OCI-LY7 (cell line): ENCODE measurements at regions not wholly inside any gene's neighbourhood (a gene's known extent, or its start where the extent isn't known, plus 50 kb on each side); places are given as distances from the start of the nearest gene placed in this dataset.

Source experiments
- BruUV-seq: library from RNA; stranded (reverse); fragments of 400-500 nt; replicated peaks from 2 replicates; lab custom pipeline; 2021; lab: Mats Ljungman, UMichigan
- CTCF ChIA-PET: fragments of 300-600 bp; sonication (Branson Sonifier 250); formaldehyde crosslinking; loops from one replicate; lab custom pipeline; 2022; ENCODE audit warnings: antibody characterized with exemption; ENCODE audit not compliant: unreplicated experiment; lab: Charles Lee
- POLR2A ChIA-PET: fragments of 300-600 bp; sonication (Branson Sonifier 250); formaldehyde crosslinking; loops from one replicate; lab custom pipeline; 2022; ENCODE audit warnings: antibody characterized with exemption; lab: Charles Lee
- DNase-seq: peaks from one replicate; pipeline ENCODE4 v3.0.0-alpha.2; 2015; ENCODE audit warnings: low spot score
- H2AFZ ChIP-seq: fragments of 200-600 bp; sonication (generic), shearing (Covaris generic); 2 replicates; pipeline ENCODE4 v1.6.1; 2014; ENCODE audit warnings: mild to moderate bottlenecking, antibody characterized with exemption, low read length, moderate library complexity
- H3K27ac ChIP-seq: fragments of 200-600 bp; sonication (generic); 2 replicates; pipeline ENCODE4 v1.5.1; 2014; ENCODE audit warnings: mixed run types, low read depth, mild to moderate bottlenecking, moderate library complexity, low read length, inconsistent platforms; ENCODE audit not compliant: poor library complexity, severe bottlenecking
- H3K36me3 ChIP-seq: fragments of 200-600 bp; sonication (generic); 2 replicates; pipeline ENCODE4 v1.6.1; 2014; ENCODE audit warnings: mild to moderate bottlenecking, antibody characterized with exemption, low read length, moderate library complexity, mixed read lengths; ENCODE audit not compliant: insufficient read depth
- H3K4me1 ChIP-seq: fragments of 200-600 bp; sonication (generic); 2 replicates; pipeline ENCODE4 v1.5.1; 2014; ENCODE audit warnings: mild to moderate bottlenecking, low read length; ENCODE audit not compliant: insufficient read depth, poor library complexity, severe bottlenecking
- H3K4me2 ChIP-seq: fragments of 200-600 bp; sonication (generic); 2 replicates; pipeline ENCODE4 v1.6.1; 2014; ENCODE audit warnings: mild to moderate bottlenecking, low read length
- H3K4me3 ChIP-seq: fragments of 200-600 bp; sonication (generic); 2 replicates; pipeline ENCODE4 v1.5.1; 2014; ENCODE audit warnings: mild to moderate bottlenecking, low read depth, low read length; ENCODE audit not compliant: poor library complexity, severe bottlenecking
- H3K79me2 ChIP-seq: fragments of 200-600 bp; sonication (generic); 2 replicates; pipeline ENCODE4 v1.6.1; 2016; ENCODE audit warnings: low read depth, mild to moderate bottlenecking, low read length, moderate library complexity, mixed read lengths; ENCODE audit not compliant: insufficient read depth
- H3K9me2 ChIP-seq: fragments of 200-600 bp; sonication (generic); 2 replicates; pipeline ENCODE4 v1.6.1; 2016; ENCODE audit warnings: mild to moderate bottlenecking, low read length, mixed read lengths; ENCODE audit not compliant: insufficient read depth
- H3K9me3 ChIP-seq: fragments of 200-600 bp; sonication (generic); 2 replicates; pipeline ENCODE4 v1.6.1; 2014; ENCODE audit warnings: mild to moderate bottlenecking, mixed run types, low read length, mixed read lengths
- H4K20me1 ChIP-seq: fragments of 200-600 bp; sonication (generic); 2 replicates; pipeline ENCODE4 v1.6.1; 2014; ENCODE audit warnings: mild to moderate bottlenecking, antibody characterized with exemption, low read length, moderate library complexity, mixed read lengths; ENCODE audit not compliant: insufficient read depth
- CTCF ChIP-seq: fragments of 200-600 bp; sonication (generic); conservative IDR thresholded peaks from 2 replicates; pipeline ENCODE4 v1.5.1; 2014; ENCODE audit warnings: mild to moderate bottlenecking, antibody characterized with exemption, low read length, moderate library complexity, mixed read lengths
- EZH2phosphoT487 ChIP-seq: fragments of 200-600 bp; sonication (generic); IDR thresholded peaks from 2 replicates; pipeline ENCODE4 v1.6.1; 2018; ENCODE audit warnings: low read depth, borderline replicate concordance, mild to moderate bottlenecking, mixed run types, antibody characterized with exemption, low read length, moderate library complexity, mixed read lengths
- intact Hi-C: fragments of 100-400 bp; cut with micrococcal nuclease; formaldehyde crosslinking; loops from one replicate; pipeline ENCODE4 v1.10.0; 2022; ENCODE audit not compliant: unreplicated experiment

DNA sequence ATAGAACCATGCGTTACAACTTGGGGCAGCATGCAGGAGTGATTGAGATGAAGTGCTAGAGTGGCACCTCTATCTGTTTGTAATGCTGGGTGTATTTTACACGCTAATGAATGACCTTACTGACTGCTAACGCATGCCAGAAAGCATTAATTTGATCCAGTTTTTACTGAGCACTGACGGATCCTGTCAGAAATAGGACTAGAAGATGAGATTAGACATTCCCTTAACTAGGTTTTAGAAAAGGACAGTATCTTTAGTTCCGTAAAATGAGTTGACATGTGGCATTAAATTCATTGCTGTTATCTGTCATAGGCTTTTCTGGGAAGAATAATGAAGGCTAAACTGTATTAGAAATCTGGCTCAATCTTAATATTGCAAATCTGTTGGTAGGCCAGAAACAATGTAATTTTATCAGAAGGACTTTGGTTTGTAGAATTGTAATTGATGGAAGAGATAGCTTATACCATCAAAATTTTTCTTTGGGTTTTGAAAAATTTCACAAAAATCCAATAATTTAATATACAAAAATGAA, 140.4 kb upstream of the WDFY3 start:
- Histone ChIP-seq H3K36me3 (no peaks in the 10 kb centered on the region), H3K9me3 (no peaks in the 10 kb centered on the region), H3K9me2 (no peaks in the 10 kb centered on the region), H4K20me1 (no peaks in the 10 kb centered on the region), H2AFZ (no peak overlapping the region), H3K27ac (no peak overlapping the region), H3K4me3 (no peak overlapping the region), H3K4me2 (no peak overlapping the region), H3K4me1 (no peaks in the 10 kb centered on the region), H3K79me2 (no peaks in the 10 kb centered on the region)
- no peak for TF ChIP-seq CTCF
- no peak for TF ChIP-seq EZH2phosphoT487
- no peak for DNase-seq
- BruUV-seq: no TSS peak
- POLR2A ChIA-PET: interaction anchor here (0.6 to 1.5 kb wide), 5 partner anchors 12 to 209 kb away, joined by 3 to 6 read pairs (median 5); no protein-coding TSS in a partner anchor
- CTCF ChIA-PET: no interaction called here
- intact Hi-C loops: no loop called here

GRCh38 chr4:85107553-85107952, 141.1 kb upstream of the WDFY3 start:
- H3K27ac ChIP-seq: no peak overlapping the region
- H2AFZ ChIP-seq: no peak overlapping the region
- no peaks in the 10 kb centered on the region for H3K9me2 ChIP-seq
- no peaks in the 10 kb centered on the region for H3K36me3 ChIP-seq
- intact Hi-C loops: no loop called here
- no peaks in the 10 kb centered on the region for H3K79me2 ChIP-seq
- H3K4me2 ChIP-seq: no peak overlapping the region
- no TSS peak for BruUV-seq
- POLR2A ChIA-PET: interaction anchor here (0.5 to 1.5 kb wide), 8 partner anchors 13 to 497 kb away, joined by 3 to 6 read pairs (median 3); no protein-coding TSS in a partner anchor
- H3K9me3 ChIP-seq: no peaks in the 10 kb centered on the region
- CTCF ChIA-PET: no interaction called here
- H3K4me3 ChIP-seq: no peak overlapping the region
- TF ChIP-seq CTCF (no peak), EZH2phosphoT487 (no peak)
- no peaks in the 10 kb centered on the region for H4K20me1 ChIP-seq
- no peak for DNase-seq
- no peaks in the 10 kb centered on the region for H3K4me1 ChIP-seq

- BruUV-seq: no TSS peak
- CTCF ChIA-PET: no interaction called here
Observed at GRCh38 chr4:85113706-85114105, 147.2 kb upstream of the WDFY3 start.

More at GRCh38 chr4:85113706-85114105, 147.2 kb upstream of the WDFY3 start:
- DNase-seq: no peak
- Histone ChIP-seq H3K9me2 (no peaks in the 10 kb centered on the region), H3K79me2 (no peaks in the 10 kb centered on the region), H3K9me3 (no peaks in the 10 kb centered on the region), H3K27ac (no peak overlapping the region), H3K4me3 (no peak overlapping the region), H2AFZ (no peak overlapping the region), H3K4me1 (no peaks in the 10 kb centered on the region), H3K36me3 (no peaks in the 10 kb centered on the region), H3K4me2 (no peak overlapping the region), H4K20me1 (no peaks in the 10 kb centered on the region)
- intact Hi-C loops: no loop called here
- TF ChIP-seq CTCF (no peak), EZH2phosphoT487 (no peak)
- POLR2A ChIA-PET: interaction anchor here (0.5 to 0.9 kb wide), 2 partner anchors 98 to 268 kb away, joined by 3 read pairs; no protein-coding TSS in a partner anchor
